Endodermal cell (in vitro differentiated cells): ENCODE measurements at regions not wholly inside any gene's neighbourhood (a gene's known extent, or its start where the extent isn't known, plus 50 kb on each side); places are given as distances from the start of the nearest gene placed in this dataset.

Source experiments
- DNase-seq: peaks from one replicate; pipeline ENCODE4 v3.0.0-alpha.2; 2017
- H3K27ac ChIP-seq: 2 replicates; pipeline ENCODE4 v1.5.1; 2013; ENCODE audit warnings: mild to moderate bottlenecking, low read depth, low read length, moderate library complexity
- H3K27me3 ChIP-seq: 2 replicates; pipeline ENCODE4 v1.6.1; 2013; ENCODE audit warnings: mild to moderate bottlenecking, low read length, moderate library complexity; ENCODE audit not compliant: insufficient read depth, control insufficient read depth, poor library complexity, severe bottlenecking
- H3K36me3 ChIP-seq: 2 replicates; pipeline ENCODE4 v1.7.0; 2013; ENCODE audit warnings: mild to moderate bottlenecking, low read length, moderate library complexity; ENCODE audit not compliant: control insufficient read depth, insufficient read depth
- H3K4me1 ChIP-seq: one replicate; pipeline ENCODE4 v1.7.0; 2013; ENCODE audit warnings: low read length; ENCODE audit not compliant: control insufficient read depth, insufficient read depth
- H3K4me3 ChIP-seq: 2 replicates; pipeline ENCODE4 v1.5.1; 2013; ENCODE audit warnings: mild to moderate bottlenecking, low read length, moderate library complexity
- H3K9ac ChIP-seq: 2 replicates; pipeline ENCODE4 v1.6.1; 2013; ENCODE audit warnings: mild to moderate bottlenecking, low read length, moderate library complexity; ENCODE audit not compliant: poor library complexity, severe bottlenecking; ENCODE audit errors: extremely low read depth
- H3K9me3 ChIP-seq: 2 replicates; pipeline ENCODE4 v1.6.1; 2013; ENCODE audit warnings: mild to moderate bottlenecking, low read length, moderate library complexity; ENCODE audit not compliant: control insufficient read depth
- H3K27ac Mint-ChIP-seq: 2 replicates; pipeline ENCODE4 v1.8.0; 2020; ENCODE audit warnings: mixed read lengths
- H3K27me3 Mint-ChIP-seq: 2 replicates; pipeline ENCODE4 v1.8.0; 2021; ENCODE audit warnings: mild to moderate bottlenecking, mixed read lengths; ENCODE audit not compliant: insufficient read depth
- H3K36me3 Mint-ChIP-seq: 2 replicates; pipeline ENCODE4 v1.8.0; 2020; ENCODE audit warnings: low read depth, mixed read lengths
- H3K4me1 Mint-ChIP-seq: 2 replicates; pipeline ENCODE4 v1.8.0; 2020; ENCODE audit warnings: mixed read lengths
- H3K4me3 Mint-ChIP-seq: 2 replicates; pipeline ENCODE4 v1.8.0; 2020; ENCODE audit warnings: mild to moderate bottlenecking, moderate library complexity, mixed read lengths
- H3K9me3 Mint-ChIP-seq: 2 replicates; pipeline ENCODE4 v1.8.0; 2020; ENCODE audit warnings: mild to moderate bottlenecking, mixed read lengths
- CTCF ChIP-seq: fragments of 200-600 bp; sonication (generic); conservative IDR thresholded peaks from 2 replicates; pipeline ENCODE4 v1.5.0; 2021; ENCODE audit warnings: antibody characterized with exemption, mild to moderate bottlenecking
- WGBS, 2 experiments: methylation state at CpG; one replicate each; pipeline versions ENCODE4 v1.1.5 to v1.1.7; 2013; ENCODE audit warnings: missing lambda C conversion rate in 2 of 2, mixed read lengths in 1 of 2; ENCODE audit not compliant: insufficient coverage in 1 of 2, insufficient read length in 1 of 2; 5-methylcytosine and 5-hydroxymethylcytosine counted together

GRCh38 chr13:89650226-89650625 lies 1697.3 kb upstream of the MIR17HG start:
- no peak overlapping the region for H3K27ac ChIP-seq
- Mint-ChIP-seq H3K27ac (no peak overlapping the region), H3K9me3 (peaks cover 50% of the 10 kb centered on the region), H3K4me1 (no peaks in the 10 kb centered on the region), H3K4me3 (no peak overlapping the region), H3K36me3 (peaks cover 4% of the 10 kb centered on the region), H3K27me3 (no peaks in the 10 kb centered on the region)
- peaks cover 38% of the 10 kb centered on the region for H3K9me3 ChIP-seq
- no peaks in the 10 kb centered on the region for H3K27me3 ChIP-seq
- H3K4me1 ChIP-seq, result no peaks in the 10 kb centered on the region
- H3K36me3 ChIP-seq, result no peaks in the 10 kb centered on the region
- H3K4me3 ChIP-seq, result peak overlapping the region; percentile 41
- DNase-seq, result no peak
- WGBS, 2 experiments, result 92 to 100% methylated on average over 7 of the region's 7 CpGs
- no peak overlapping the region for H3K9ac ChIP-seq
- no peak for TF ChIP-seq CTCF

- no peak overlapping the region for H3K4me3 ChIP-seq
- no peaks in the 10 kb centered on the region for H3K36me3 ChIP-seq
- H3K27me3 Mint-ChIP-seq, result no peaks in the 10 kb centered on the region
- H3K9me3 ChIP-seq, result no peaks in the 10 kb centered on the region
- no peak for DNase-seq
- H3K36me3 Mint-ChIP-seq, result no peaks in the 10 kb centered on the region
- no peak for TF ChIP-seq CTCF
- H3K9me3 Mint-ChIP-seq, result peaks cover 5% of the 10 kb centered on the region
- no peaks in the 10 kb centered on the region for H3K4me1 ChIP-seq
- no peak overlapping the region for H3K27ac Mint-ChIP-seq
- no peak overlapping the region for H3K4me3 Mint-ChIP-seq
- no peaks in the 10 kb centered on the region for H3K4me1 Mint-ChIP-seq
- no peaks in the 10 kb centered on the region for H3K27me3 ChIP-seq
- no peak overlapping the region for H3K9ac ChIP-seq
- H3K27ac ChIP-seq, result no peak overlapping the region
Observed at GRCh38 chr13:89660752-89661151, 1686.7 kb upstream of the MIR17HG start.

- H3K4me1 Mint-ChIP-seq, result peaks cover 4% of the 10 kb centered on the region
- no peaks in the 10 kb centered on the region for H3K27me3 Mint-ChIP-seq
- no peak overlapping the region for H3K27ac ChIP-seq
- no peaks in the 10 kb centered on the region for H3K9me3 ChIP-seq
- H3K4me1 ChIP-seq, result no peaks in the 10 kb centered on the region
- no peak for TF ChIP-seq CTCF
- 94 to 100% methylated on average over 1 to 3 of the region's 3 CpGs for WGBS, 2 experiments
- no peak overlapping the region for H3K27ac Mint-ChIP-seq
- no peak for DNase-seq
- no peak overlapping the region for H3K4me3 Mint-ChIP-seq
- H3K9me3 Mint-ChIP-seq, result no peaks in the 10 kb centered on the region
- H3K9ac ChIP-seq, result no peak overlapping the region
- no peaks in the 10 kb centered on the region for H3K36me3 Mint-ChIP-seq
- no peak overlapping the region for H3K4me3 ChIP-seq
- H3K36me3 ChIP-seq, result no peaks in the 10 kb centered on the region
- H3K27me3 ChIP-seq, result no peaks in the 10 kb centered on the region
Observed at GRCh38 chr13:89673789-89674311, 1673.6 kb upstream of the MIR17HG start.
